KMS-11 (cell line): ENCODE measurements at regions not wholly inside any gene's neighbourhood (a gene's known extent, or its start where the extent isn't known, plus 50 kb on each side); places are given as distances from the start of the nearest gene placed in this dataset.

Experiments used
- H2AFZ ChIP-seq: fragments of 200-600 bp; sonication (generic); 2 replicates; pipeline ENCODE4 v1.6.1; 2016; ENCODE audit warnings: antibody characterized with exemption, mixed run types, low read depth
- H3K27ac ChIP-seq: fragments of 200-600 bp; sonication (generic); 2 replicates; pipeline ENCODE4 v1.6.1; 2016; ENCODE audit warnings: mild to moderate bottlenecking, mixed run types
- H3K27me3 ChIP-seq: fragments of 200-600 bp; sonication (generic); 2 replicates; pipeline ENCODE4 v1.6.1; 2017; ENCODE audit warnings: mild to moderate bottlenecking, low read depth, mixed run types, moderate library complexity; ENCODE audit not compliant: insufficient read depth
- H3K36me3 ChIP-seq: fragments of 200-600 bp; sonication (generic); 2 replicates; pipeline ENCODE4 v1.6.1; 2017; ENCODE audit warnings: mild to moderate bottlenecking, mixed run types; ENCODE audit not compliant: insufficient read depth
- H3K4me1 ChIP-seq: fragments of 200-600 bp; sonication (generic); 2 replicates; pipeline ENCODE4 v1.6.1; 2016; ENCODE audit warnings: mild to moderate bottlenecking, low read depth, mixed run types; ENCODE audit not compliant: poor library complexity, severe bottlenecking
- H3K4me2 ChIP-seq: fragments of 200-600 bp; sonication (generic); 2 replicates; pipeline ENCODE4 v1.7.0; 2016; ENCODE audit warnings: mild to moderate bottlenecking, mixed run types
- H3K4me3 ChIP-seq: fragments of 200-600 bp; sonication (generic); IDR thresholded peaks from 2 replicates; pipeline ENCODE4 v1.6.1; 2017; ENCODE audit warnings: low read depth, low read length, mixed read lengths; ENCODE audit not compliant: insufficient read depth
- H3K79me2 ChIP-seq: fragments of 200-600 bp; sonication (generic); 2 replicates; pipeline ENCODE4 v1.6.1; 2016; ENCODE audit warnings: low read depth, mixed run types; ENCODE audit not compliant: insufficient read depth
- H3K9ac ChIP-seq: fragments of 200-600 bp; sonication (generic); 2 replicates; pipeline ENCODE4 v1.6.1; 2016; ENCODE audit warnings: mild to moderate bottlenecking, mixed run types
- H4K20me1 ChIP-seq: fragments of 200-600 bp; sonication (generic); 2 replicates; pipeline ENCODE4 v1.6.1; 2016; ENCODE audit warnings: mild to moderate bottlenecking, mixed run types; ENCODE audit not compliant: insufficient read depth
- CTCF ChIP-seq: fragments of 200-600 bp; sonication (generic); conservative IDR thresholded peaks from 2 replicates; pipeline ENCODE4 v1.6.1; 2017; ENCODE audit warnings: low read depth, mild to moderate bottlenecking, antibody characterized with exemption, low read length, moderate library complexity, mixed read lengths

DNA sequence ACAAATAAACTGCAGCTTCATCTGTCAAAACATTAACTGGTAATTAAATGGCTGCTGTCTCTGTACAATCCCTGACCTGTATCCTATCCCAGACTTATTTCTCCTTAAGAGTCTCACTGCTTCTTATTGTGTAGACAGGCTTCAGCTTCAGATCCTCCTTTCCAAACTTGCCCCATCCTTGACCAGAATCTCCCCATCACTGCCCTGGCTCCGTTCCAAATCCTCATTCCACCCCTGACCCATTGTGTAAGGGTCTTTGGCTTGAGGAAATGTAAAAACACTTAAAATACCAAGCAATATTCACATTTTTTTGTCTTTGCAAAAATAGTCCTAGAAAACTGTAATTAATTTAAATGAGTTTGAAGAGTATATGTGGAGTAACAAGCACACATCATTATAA lies 152.6 kb upstream of the VEGFC start:
- Histone ChIP-seq H2AFZ (no peak overlapping the region), H3K27ac (no peak overlapping the region), H3K36me3 (no peaks in the 10 kb centered on the region), H3K9ac (no peak overlapping the region), H3K79me2 (no peaks in the 10 kb centered on the region), H3K27me3 (no peaks in the 10 kb centered on the region), H3K4me3 (no peak overlapping the region), H3K4me2 (no peak overlapping the region), H3K4me1 (no peaks in the 10 kb centered on the region), H4K20me1 (no peaks in the 10 kb centered on the region)
- no peak for TF ChIP-seq CTCF

- Histone ChIP-seq H3K9ac (no peak overlapping the region), H3K27me3 (no peaks in the 10 kb centered on the region), H3K4me1 (no peaks in the 10 kb centered on the region), H3K4me2 (no peak overlapping the region), H2AFZ (no peak overlapping the region), H3K27ac (no peak overlapping the region), H3K79me2 (no peaks in the 10 kb centered on the region), H4K20me1 (no peaks in the 10 kb centered on the region), H3K36me3 (no peaks in the 10 kb centered on the region), H3K4me3 (no peak overlapping the region)
- no peak for TF ChIP-seq CTCF
These were observed 156.3 kb upstream of the VEGFC start for GRCh38 chr4:176949029-176949428.

GRCh38 chr4:176953021-176953420 lies 160.3 kb upstream of the VEGFC start:
- TF ChIP-seq CTCF, result no peak
- H3K9ac ChIP-seq, result no peak overlapping the region
- no peaks in the 10 kb centered on the region for H3K36me3 ChIP-seq
- H3K27ac ChIP-seq, result no peak overlapping the region
- no peak overlapping the region for H3K4me3 ChIP-seq
- peaks cover 16% of the 10 kb centered on the region for H3K4me1 ChIP-seq
- H2AFZ ChIP-seq, result no peak overlapping the region
- H3K4me2 ChIP-seq, result no peak overlapping the region
- no peaks in the 10 kb centered on the region for H3K79me2 ChIP-seq
- H4K20me1 ChIP-seq, result no peaks in the 10 kb centered on the region
- no peaks in the 10 kb centered on the region for H3K27me3 ChIP-seq

GRCh38 chr4:176957353-176958118 lies 164.8 kb upstream of the VEGFC start:
- H3K36me3 ChIP-seq, result no peaks in the 10 kb centered on the region
- TF ChIP-seq CTCF, result no peak
- H3K4me2 ChIP-seq, result peak overlapping the region; percentile 91
- peaks cover 41% of the 10 kb centered on the region for H3K4me1 ChIP-seq
- no peaks in the 10 kb centered on the region for H3K79me2 ChIP-seq
- peak overlapping the region; percentile 78 for H3K27ac ChIP-seq
- H3K27me3 ChIP-seq, result no peaks in the 10 kb centered on the region
- peak overlapping the region; percentile 33; the same call in 1 of the 2 replicates for H3K9ac ChIP-seq
- no peaks in the 10 kb centered on the region for H4K20me1 ChIP-seq
- H3K4me3 ChIP-seq, result no peak overlapping the region
- peak overlapping the region; percentile 45 for H2AFZ ChIP-seq
